Keratinocyte (primary cell): ENCODE measurements at regions not wholly inside any gene's neighbourhood (a gene's known extent, or its start where the extent isn't known, plus 50 kb on each side); places are given as distances from the start of the nearest gene placed in this dataset.

Experiments used
- DNase-seq: peaks from one replicate; pipeline ENCODE4 v3.0.0-alpha.2; 2011; ENCODE audit warnings: low read depth, missing footprints, low spot score
- FAIRE-seq: peaks from 2 replicates; lab custom pipeline; 2011; peaks lifted over from hg19 to GRCh38; lab: Jason Lieb, UNC
- H2AFZ ChIP-seq: 2 replicates; pipeline ENCODE4 v1.6.0; 2012; ENCODE audit warnings: low read length, control low read depth, inconsistent platforms; ENCODE audit not compliant: control insufficient read depth
- H3K27ac ChIP-seq: 2 replicates; pipeline ENCODE4 v1.5.1; 2011; ENCODE audit warnings: low read length; ENCODE audit not compliant: control insufficient read depth, insufficient read depth
- H3K27me3 ChIP-seq: 3 replicates; pipeline ENCODE4 v1.6.0; 2011; ENCODE audit warnings: low read length; ENCODE audit not compliant: control insufficient read depth, insufficient read depth; ENCODE audit errors: extremely low read depth
- H3K36me3 ChIP-seq, 2 experiments: 2 replicates in 1 of 2; 3 replicates in 1 of 2; pipeline ENCODE4 v1.5.1; 2011; ENCODE audit warnings: low read length in 2 of 2, mild to moderate bottlenecking in 1 of 2; ENCODE audit not compliant: control insufficient read depth in 2 of 2, insufficient read depth in 2 of 2; ENCODE audit errors: extremely low read depth in 1 of 2
- H3K4me1 ChIP-seq: 3 replicates; pipeline ENCODE4 v1.5.1; 2011; ENCODE audit warnings: low read length; ENCODE audit not compliant: control insufficient read depth, insufficient read depth; ENCODE audit errors: extremely low read depth
- H3K4me2 ChIP-seq: 3 replicates; pipeline ENCODE4 v1.6.0; 2011; ENCODE audit warnings: low read depth, low read length; ENCODE audit not compliant: control insufficient read depth, insufficient read depth; ENCODE audit errors: extremely low read depth
- H3K4me3 ChIP-seq, 3 experiments: fragments of 200-600 bp in 1 of 3; sonication (generic) in 1 of 3; 2 replicates in 2 of 3; 3 replicates in 1 of 3; pipeline ENCODE4 v1.5.1; 2011 to 2016; ENCODE audit warnings: low read length in 3 of 3, mild to moderate bottlenecking in 3 of 3, control low read depth in 2 of 3, inconsistent platforms in 1 of 3, low read depth in 1 of 3, mixed read lengths in 1 of 3, mixed run types in 1 of 3, moderate library complexity in 1 of 3; ENCODE audit not compliant: control insufficient read depth in 2 of 3, insufficient read depth in 2 of 3; ENCODE audit errors: extremely low read depth in 1 of 3
- H3K79me2 ChIP-seq: 2 replicates; pipeline ENCODE4 v1.6.0; 2012; ENCODE audit warnings: low read length; ENCODE audit not compliant: control insufficient read depth, insufficient read depth
- H3K9ac ChIP-seq: 3 replicates; pipeline ENCODE4 v1.6.0; 2011; ENCODE audit warnings: low read length; ENCODE audit not compliant: control insufficient read depth, insufficient read depth; ENCODE audit errors: extremely low read depth
- H3K9me1 ChIP-seq: 3 replicates; pipeline ENCODE4 v1.6.0; 2011; ENCODE audit warnings: low read length; ENCODE audit not compliant: control insufficient read depth, insufficient read depth; ENCODE audit errors: extremely low read depth
- H3K9me3 ChIP-seq: 2 replicates; pipeline ENCODE4 v1.5.1; 2012; ENCODE audit warnings: low read depth, low read length; ENCODE audit not compliant: control insufficient read depth
- H4K20me1 ChIP-seq: 3 replicates; pipeline ENCODE4 v1.6.0; 2011; ENCODE audit warnings: low read length; ENCODE audit not compliant: control insufficient read depth, insufficient read depth; ENCODE audit errors: extremely low read depth
- CTCF ChIP-seq, 3 experiments: IDR thresholded peaks in 1 of 3; conservative IDR thresholded peaks in 1 of 3; optimal IDR thresholded peaks in 1 of 3; 2 replicates in 2 of 3; 3 replicates in 1 of 3; pipeline versions ENCODE3 to v1.5.1; 2011; ENCODE audit warnings: low read length in 3 of 3, mild to moderate bottlenecking in 3 of 3, moderate library complexity in 2 of 3, control low read depth in 1 of 3, inconsistent platforms in 1 of 3; ENCODE audit not compliant: insufficient read depth in 2 of 3; ENCODE audit errors: extremely low read depth in 1 of 3
- EZH2 ChIP-seq: IDR thresholded peaks from one replicate; pipeline ENCODE4 v1.6.1; 2012; ENCODE audit warnings: inconsistent platforms, mild to moderate bottlenecking, low read length, moderate library complexity
- dilution Hi-C: fragments of 300-500 bp; cut with MboI; formaldehyde crosslinking; loops from one replicate; pipeline ENCODE4 v1.7.0; 2020; ENCODE audit warnings: low sequenced_read_pairs; ENCODE audit not compliant: extremely low pct_ligation_motif_present

- Histone ChIP-seq H3K4me3 (no peak overlapping the region), H3K4me1 (no peaks in the 10 kb centered on the region), H3K27ac (no peak overlapping the region), H2AFZ (no peak overlapping the region), H3K79me2 (no peaks in the 10 kb centered on the region), H3K9me3 (no peaks in the 10 kb centered on the region), H3K36me3 (no peaks in the 10 kb centered on the region), H3K9me1 (no peaks in the 10 kb centered on the region), H3K27me3 (no peaks in the 10 kb centered on the region), H3K4me2 (no peak overlapping the region), H4K20me1 (no peaks in the 10 kb centered on the region), H3K9ac (no peak overlapping the region)
- dilution Hi-C loops = no loop called here
- TF ChIP-seq CTCF (optimal IDR thresholded peaks at IDR 0.05 in 1 of 3, IDR thresholded peaks at IDR 0.05 in 1 of 3, conservative IDR thresholded peaks at IDR 0.05 in 1 of 3; ENCODE audit: extremely low read depth in 1 of 3, insufficient read depth in 2 of 3, low read length in 3 of 3) (no peak), EZH2 (no peak)
- no peak for DNase-seq
- no peak for FAIRE-seq
These were observed 102.3 kb downstream of the NPTX2 start for GRCh38 chr7:98719396-98719795.

GRCh38 chr7:98722402-98722801, 105.3 kb downstream of the NPTX2 start:
- Histone ChIP-seq H3K27ac (no peak overlapping the region), H2AFZ (no peak overlapping the region), H3K4me3 (no peak overlapping the region), H3K79me2 (no peaks in the 10 kb centered on the region), H3K9ac (no peak overlapping the region), H3K9me3 (no peaks in the 10 kb centered on the region), H4K20me1 (no peaks in the 10 kb centered on the region), H3K27me3 (no peaks in the 10 kb centered on the region), H3K4me2 (no peak overlapping the region), H3K36me3 (no peaks in the 10 kb centered on the region), H3K4me1 (no peaks in the 10 kb centered on the region), H3K9me1 (no peaks in the 10 kb centered on the region)
- TF ChIP-seq EZH2 (no peak), CTCF (optimal IDR thresholded peaks at IDR 0.05 in 1 of 3, IDR thresholded peaks at IDR 0.05 in 1 of 3, conservative IDR thresholded peaks at IDR 0.05 in 1 of 3; ENCODE audit: extremely low read depth in 1 of 3, insufficient read depth in 2 of 3, low read length in 3 of 3) (no peak)
- FAIRE-seq = no peak
- dilution Hi-C loops = no loop called here
- DNase-seq = no peak
